Stimulated activated CD4-positive, alpha-beta T cell treated with anti-CD3 and anti-CD28 coated beads, Interleukin-15, amount 100 ng/mL, for 48 hours (primary cell): ENCODE measurements at regions not wholly inside any gene's neighbourhood (a gene's known extent, or its start where the extent isn't known, plus 50 kb on each side); places are given as distances from the start of the nearest gene placed in this dataset.
"Not testable (repeated sequence)": the region's sequence is repeated elsewhere in the genome, so short reads cannot be mapped to it uniquely, and the experiment has no call there.

Source experiments
- DNase-seq, 2 donors: peaks; one replicate each; pipeline ENCODE4 v3.0.0-alpha.2; 2020; ENCODE audit warnings: low read depth in 2 of 2

- no peak for DNase-seq
Measured at GRCh38 chr1:181172082-181172481, 83.6 kb downstream of the IER5 start.

DNA sequence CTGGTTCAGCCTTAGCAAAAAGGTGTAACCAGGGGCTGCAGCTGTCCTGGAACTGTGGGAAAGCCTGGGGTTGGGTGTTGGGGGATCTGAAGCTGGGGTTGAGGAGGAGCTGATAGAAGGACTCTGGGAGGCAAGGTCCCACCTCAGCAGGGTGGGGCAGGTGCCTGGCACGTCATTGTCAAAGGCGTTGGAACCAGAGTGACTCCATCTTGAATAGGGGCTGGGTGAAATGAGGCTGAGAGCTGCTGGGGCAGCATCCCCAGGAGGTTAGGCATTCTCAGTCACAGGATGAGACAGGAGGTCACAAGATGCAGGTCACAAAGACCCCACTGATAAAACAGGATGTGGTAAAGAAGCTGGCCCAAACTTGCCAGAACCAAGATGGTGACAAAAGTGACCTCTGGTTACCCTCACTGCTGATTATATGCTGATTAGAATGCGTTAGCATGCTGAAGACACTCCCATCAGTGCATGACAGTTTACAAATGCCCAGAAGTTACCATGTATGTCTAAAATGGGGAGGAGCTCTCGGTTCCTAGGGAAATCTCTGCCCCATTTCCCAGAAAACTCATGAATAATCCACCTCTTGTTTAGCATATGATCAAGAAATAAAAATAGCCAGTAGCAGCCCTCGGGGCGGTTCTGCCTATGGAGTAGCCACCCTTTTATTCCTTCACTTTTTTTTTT, 85.4 kb downstream of the IER5 start:
- no peak for DNase-seq

DNA sequence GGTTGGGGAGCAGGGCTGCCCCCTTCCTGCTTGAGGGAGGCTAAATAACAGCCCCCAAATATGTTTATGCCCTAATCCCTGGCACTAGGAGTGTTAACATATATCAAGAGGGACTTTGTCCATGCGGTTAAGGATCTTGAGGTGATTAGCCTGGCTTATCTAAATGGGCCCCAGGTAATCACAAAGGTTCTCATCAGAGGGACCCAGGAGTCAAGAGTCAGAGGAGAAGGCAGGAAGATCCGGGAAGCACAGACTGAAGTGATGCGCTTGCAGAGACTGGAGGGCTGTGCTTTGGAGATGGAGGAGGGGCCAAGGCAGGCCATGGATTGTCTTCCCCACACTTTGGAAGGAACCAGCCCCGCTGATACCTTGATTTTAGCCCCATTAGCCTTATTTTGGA, 86.4 kb downstream of the IER5 start:
- no peak for DNase-seq

DNA sequence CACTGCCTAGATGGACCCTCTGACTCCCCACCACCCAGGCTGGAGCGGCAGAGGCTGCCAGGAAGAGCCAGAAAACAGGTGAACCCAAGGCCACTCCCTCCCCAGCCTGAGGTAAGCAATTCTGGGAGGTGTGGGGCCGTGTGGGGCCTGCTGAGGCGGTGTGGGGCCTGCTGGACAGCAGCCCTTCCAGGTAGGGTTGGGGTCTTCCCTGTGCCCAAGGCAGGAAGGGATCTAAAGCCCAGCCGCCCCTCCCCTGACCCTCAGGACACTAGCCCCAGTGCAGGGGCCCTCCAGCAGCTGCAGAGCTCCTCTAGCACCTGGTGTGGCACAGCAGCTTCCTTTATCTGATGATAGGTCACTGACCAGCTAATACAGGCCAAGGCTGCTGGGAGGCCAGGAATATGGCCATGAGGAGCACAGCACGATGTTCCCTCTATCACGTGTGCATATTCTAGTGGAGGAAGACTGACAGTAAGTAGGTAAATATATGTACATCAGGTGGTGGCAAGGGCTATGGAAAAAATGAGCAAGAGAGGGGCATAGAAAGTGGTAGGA, 86.9 kb downstream of the IER5 start:
- DNase-seq = no peak

DNA sequence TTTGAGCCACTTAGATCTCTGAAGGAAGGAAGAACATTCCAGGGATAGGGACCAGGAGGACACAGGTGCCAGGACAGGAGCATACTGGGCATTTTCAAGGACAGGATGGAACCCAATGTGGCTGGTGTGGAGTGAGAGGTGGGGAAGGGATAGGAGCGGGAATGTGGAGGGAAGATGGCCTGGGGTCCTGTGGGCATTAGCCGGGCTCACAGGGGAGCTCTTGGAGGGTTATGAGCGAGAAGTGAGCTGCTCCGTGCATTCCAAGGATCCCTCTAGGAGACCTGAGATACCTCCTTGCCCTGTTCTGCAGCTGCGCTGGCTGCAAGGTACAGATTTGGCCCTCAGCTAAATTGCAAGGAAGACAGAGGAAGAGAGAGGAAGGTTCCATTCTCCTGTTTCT, 87.5 kb downstream of the IER5 start:
- no peak for DNase-seq

DNA sequence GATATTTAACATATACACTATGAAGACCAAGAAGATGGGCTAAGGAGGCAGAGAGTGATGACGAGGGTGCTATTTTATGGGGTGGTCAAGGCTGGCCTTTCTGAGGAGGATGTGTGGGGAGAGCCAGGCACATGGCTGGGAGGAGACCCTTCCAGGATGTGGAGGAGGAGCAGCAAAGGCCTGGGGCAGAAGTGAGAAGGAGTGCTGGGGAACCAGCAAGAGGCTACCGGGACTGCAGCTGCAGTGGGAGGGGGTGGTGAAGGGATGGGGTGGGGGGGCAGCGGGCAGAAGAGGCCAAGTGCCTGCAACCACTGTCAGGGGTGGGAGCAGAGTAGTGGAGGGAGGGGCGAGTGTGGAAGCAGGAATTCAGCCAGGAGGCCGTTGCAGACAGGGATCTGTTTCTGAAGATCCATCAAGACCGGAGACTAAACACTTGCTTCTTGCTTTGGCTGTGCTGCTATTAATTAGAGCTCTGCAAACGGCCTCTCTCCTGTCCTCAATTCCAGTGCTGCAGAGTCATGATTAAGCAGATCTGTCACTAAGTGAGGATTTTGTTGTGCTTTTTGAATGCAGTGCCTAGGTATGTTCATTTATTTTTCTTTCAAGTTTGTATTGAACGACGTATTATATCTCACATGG, 89.9 kb downstream of the IER5 start:
- DNase-seq = no peak

DNA sequence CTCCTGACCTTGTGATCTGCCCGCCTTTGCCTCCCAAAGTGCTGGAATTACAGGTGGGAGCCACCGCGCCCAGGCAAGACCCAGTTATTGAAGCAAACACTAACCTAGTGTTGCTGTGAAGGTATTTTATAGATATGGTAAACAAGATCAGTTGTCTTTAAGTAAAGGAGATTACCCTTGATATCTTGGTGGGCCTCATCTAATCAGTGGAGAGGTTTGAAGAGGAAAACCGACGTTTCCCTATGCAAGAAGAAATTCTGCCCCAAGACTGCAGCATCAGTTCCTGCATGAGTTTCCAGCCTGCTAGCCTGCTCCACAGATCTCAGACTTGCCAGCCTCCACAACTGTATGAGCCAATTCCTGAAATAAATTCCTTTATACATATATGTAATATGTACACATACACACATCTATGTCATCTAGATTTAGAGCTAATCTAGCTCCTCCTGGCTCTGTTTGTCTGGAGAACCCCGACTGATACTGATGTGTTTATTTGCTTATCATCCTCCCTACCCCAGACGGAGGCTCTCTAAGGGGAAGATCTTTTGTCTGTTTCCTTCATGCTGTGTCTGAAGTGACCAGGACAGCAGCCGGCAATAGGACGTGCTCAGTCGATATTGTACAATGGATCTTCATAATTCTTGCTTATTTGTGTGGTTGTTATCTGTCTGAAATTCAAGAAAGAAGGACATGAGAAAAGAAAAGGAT, 90.9 kb downstream of the IER5 start:
- DNase-seq = no peak

DNA sequence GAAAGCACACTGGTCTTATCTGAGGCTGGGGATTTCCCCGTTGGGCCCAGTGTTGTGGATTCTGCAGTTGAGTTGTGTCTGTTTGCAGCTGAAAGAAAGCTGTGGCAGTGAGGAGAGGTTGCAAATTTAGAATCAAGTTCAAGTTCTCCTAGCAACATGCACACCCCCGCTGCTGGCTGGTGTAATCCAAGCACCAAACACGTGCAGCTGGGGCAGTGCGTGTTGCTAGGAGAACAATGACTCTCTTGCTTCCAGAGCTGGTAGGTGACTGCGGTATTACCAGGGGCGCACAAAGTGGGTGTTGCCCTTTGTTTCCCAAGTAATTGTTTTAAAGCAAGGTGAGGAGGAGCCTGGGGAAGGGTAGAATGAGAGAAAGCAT, 91.5 kb downstream of the IER5 start:
- DNase-seq = peak; percentile 23 to 28

- no peak for DNase-seq
Measured at GRCh38 chr1:181180407-181181031, 92.0 kb downstream of the IER5 start.

- DNase-seq = no peak
Measured at GRCh38 chr1:181181792-181182585, 93.5 kb downstream of the IER5 start.

GRCh38 chr1:181184621-181185020, 96.1 kb downstream of the IER5 start:
- DNase-seq = no peak

- no peak for DNase-seq
Measured at GRCh38 chr1:181185461-181185860, 97.0 kb downstream of the IER5 start.

- DNase-seq = not testable (repeated sequence)
Measured at GRCh38 chr1:181186133-181186532, 97.6 kb downstream of the IER5 start.

- no peak for DNase-seq
Measured at GRCh38 chr1:181187337-181188126, 99.0 kb downstream of the IER5 start.

DNA sequence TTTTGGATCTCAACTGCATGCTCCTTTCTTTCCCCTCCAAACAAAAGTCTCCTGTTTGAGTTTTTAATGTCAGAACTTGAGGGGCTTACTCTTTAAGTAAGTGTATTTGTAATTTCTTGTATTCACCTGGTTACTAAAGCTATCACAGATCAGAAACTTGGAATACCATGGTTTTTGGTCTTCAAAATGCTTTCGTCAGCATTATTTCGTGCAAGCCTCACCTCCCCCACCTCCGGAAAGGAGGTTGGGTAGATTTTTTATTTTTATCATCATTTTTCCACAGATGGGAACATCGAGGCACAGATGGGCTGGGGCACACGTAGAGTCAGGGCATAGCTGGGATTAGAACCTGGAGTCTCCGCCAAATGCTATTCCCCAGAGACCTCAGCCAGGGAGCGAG, 100.7 kb downstream of the IER5 start:
- no peak for DNase-seq

GRCh38 chr1:181189691-181190363, 101.3 kb downstream of the IER5 start:
- DNase-seq = peak; percentile 44 to 65

- DNase-seq = no peak
Measured at GRCh38 chr1:181190364-181191035, 102.0 kb downstream of the IER5 start.

GRCh38 chr1:181191494-181192040, 103.1 kb downstream of the IER5 start:
- no peak for DNase-seq

DNA sequence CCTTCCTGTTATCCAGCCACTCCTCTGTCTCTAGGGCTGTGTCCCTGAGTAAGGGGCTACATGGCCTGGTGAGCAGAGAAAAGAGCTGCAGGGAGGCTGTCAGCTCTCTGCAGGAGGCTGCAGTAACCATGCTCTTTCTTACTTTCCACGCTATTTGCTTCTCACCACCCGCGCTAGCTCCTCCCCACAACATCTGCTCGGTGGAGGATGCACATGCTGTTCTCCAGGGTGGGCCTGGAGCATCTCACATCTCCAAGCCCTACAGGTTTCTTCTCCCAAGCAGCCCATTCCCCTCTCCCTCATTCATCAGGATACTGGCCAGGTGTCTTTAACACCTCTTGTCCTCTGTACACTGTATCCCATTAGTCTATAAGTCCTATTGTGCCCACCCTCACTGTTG, 103.8 kb downstream of the IER5 start:
- no peak for DNase-seq
